ENCODE measurements at regions not wholly inside any gene's neighbourhood (a gene's known extent, or its start where the extent isn't known, plus 50 kb on each side); places are given as distances from the start of the nearest gene placed in this dataset.

GRCh38 chr2:144847347-144848080, 327.6 kb upstream of the ZEB2 start:
- DNase-seq (ENCODE audit: low read depth): no peak
- no peak for TF ChIP-seq CTCF (IDR thresholded peaks at IDR 0.05; ENCODE audit: low read depth, low read length, missing control alignments)
- no peak overlapping the region for H3K4me3 ChIP-seq (ENCODE audit: low read depth, low read length)

- H3K4me3 ChIP-seq (ENCODE audit: low read depth, low read length): no peak overlapping the region
- no peak for TF ChIP-seq CTCF (IDR thresholded peaks at IDR 0.05; ENCODE audit: low read depth, low read length, missing control alignments)
- no peak for DNase-seq (ENCODE audit: low read depth)
Measured at GRCh38 chr2:144836635-144837350, 316.9 kb upstream of the ZEB2 start.

GRCh38 chr2:144835634-144836350, 315.9 kb upstream of the ZEB2 start:
- H3K4me3 ChIP-seq (ENCODE audit: low read depth, low read length): no peak overlapping the region
- TF ChIP-seq CTCF (IDR thresholded peaks at IDR 0.05; ENCODE audit: low read depth, low read length, missing control alignments): no peak
- DNase-seq (ENCODE audit: low read depth): no peak

- no peak for DNase-seq (ENCODE audit: low read depth)
- H3K4me3 ChIP-seq (ENCODE audit: low read depth, low read length): no peak overlapping the region
Measured at GRCh38 chr2:144834998-144835633, 315.2 kb upstream of the ZEB2 start.

GRCh38 chr2:144834363-144834762, 314.4 kb upstream of the ZEB2 start:
- no peak for TF ChIP-seq CTCF (IDR thresholded peaks at IDR 0.05; ENCODE audit: low read depth, low read length, missing control alignments)
- DNase-seq (ENCODE audit: low read depth): no peak
- no peak overlapping the region for H3K4me3 ChIP-seq (ENCODE audit: low read depth, low read length)

More at GRCh38 chr2:144834998-144835633, 315.2 kb upstream of the ZEB2 start:
- TF ChIP-seq CTCF (IDR thresholded peaks at IDR 0.05; ENCODE audit: low read depth, low read length, missing control alignments): no peak

GRCh38 chr2:144833075-144833637, 313.2 kb upstream of the ZEB2 start:
- no peak overlapping the region for H3K4me3 ChIP-seq (ENCODE audit: low read depth, low read length)
- no peak for DNase-seq (ENCODE audit: low read depth)
- TF ChIP-seq CTCF (IDR thresholded peaks at IDR 0.05; ENCODE audit: low read depth, low read length, missing control alignments): no peak

All from GM12864 (cell line).